ENCODE measurements at regions not wholly inside any gene's neighbourhood (a gene's known extent, or its start where the extent isn't known, plus 50 kb on each side); places are given as distances from the start of the nearest gene placed in this dataset.

DNA sequence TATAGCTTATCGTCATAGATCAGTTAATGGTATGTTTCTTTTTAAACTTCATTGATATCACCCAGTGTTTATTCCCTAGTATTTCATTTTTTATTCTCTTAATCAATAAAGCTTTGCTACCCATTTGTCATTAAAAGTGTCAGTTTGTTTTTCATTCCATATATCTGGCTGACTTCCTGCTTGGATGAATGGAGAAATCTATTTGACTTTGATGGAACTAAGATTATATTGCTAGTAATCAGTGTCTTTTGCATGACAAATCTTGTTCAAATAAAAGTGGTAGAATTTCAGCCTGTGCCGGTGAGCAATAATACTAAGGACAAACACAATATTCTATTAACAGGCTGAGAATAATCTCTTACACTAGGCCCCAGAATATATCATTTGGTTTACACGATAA lies 203.3 kb downstream of the SEC23IP start:
- H3K27ac ChIP-seq (replicated peaks) = no peak overlapping the region

DNA sequence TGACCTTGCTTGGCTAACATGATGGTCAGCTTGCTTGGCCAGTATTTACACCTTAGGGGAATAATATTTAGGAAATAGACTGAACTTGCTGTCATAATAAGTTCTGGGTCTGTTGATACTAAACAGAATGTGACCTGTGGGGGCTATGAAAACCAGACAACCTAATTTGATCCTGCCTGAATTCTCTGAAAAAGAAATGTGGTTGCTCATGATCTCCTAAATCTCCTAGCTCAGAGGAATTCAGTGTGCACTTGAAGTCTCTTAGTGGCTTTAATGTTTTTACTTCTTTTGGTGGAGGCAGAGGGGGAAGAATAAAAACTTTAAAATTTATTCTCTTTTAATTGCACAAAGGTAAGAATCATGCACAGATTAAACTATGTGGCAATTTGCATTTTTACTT lies 205.2 kb downstream of the SEC23IP start:
- Histone ChIP-seq H3K27me3 (ENCODE audit: insufficient read depth, poor library complexity, severe bottlenecking) (no peaks in the 10 kb centered on the region), H3K4me3 (replicated peaks; ENCODE audit: insufficient read depth, low read length) (no peak overlapping the region), H3K27ac (replicated peaks) (no peak overlapping the region)
- DNase-seq (ENCODE audit: low read depth in 1 of 2, low spot score in 1 of 2) = no peak
- TF ChIP-seq, protein P1, sequence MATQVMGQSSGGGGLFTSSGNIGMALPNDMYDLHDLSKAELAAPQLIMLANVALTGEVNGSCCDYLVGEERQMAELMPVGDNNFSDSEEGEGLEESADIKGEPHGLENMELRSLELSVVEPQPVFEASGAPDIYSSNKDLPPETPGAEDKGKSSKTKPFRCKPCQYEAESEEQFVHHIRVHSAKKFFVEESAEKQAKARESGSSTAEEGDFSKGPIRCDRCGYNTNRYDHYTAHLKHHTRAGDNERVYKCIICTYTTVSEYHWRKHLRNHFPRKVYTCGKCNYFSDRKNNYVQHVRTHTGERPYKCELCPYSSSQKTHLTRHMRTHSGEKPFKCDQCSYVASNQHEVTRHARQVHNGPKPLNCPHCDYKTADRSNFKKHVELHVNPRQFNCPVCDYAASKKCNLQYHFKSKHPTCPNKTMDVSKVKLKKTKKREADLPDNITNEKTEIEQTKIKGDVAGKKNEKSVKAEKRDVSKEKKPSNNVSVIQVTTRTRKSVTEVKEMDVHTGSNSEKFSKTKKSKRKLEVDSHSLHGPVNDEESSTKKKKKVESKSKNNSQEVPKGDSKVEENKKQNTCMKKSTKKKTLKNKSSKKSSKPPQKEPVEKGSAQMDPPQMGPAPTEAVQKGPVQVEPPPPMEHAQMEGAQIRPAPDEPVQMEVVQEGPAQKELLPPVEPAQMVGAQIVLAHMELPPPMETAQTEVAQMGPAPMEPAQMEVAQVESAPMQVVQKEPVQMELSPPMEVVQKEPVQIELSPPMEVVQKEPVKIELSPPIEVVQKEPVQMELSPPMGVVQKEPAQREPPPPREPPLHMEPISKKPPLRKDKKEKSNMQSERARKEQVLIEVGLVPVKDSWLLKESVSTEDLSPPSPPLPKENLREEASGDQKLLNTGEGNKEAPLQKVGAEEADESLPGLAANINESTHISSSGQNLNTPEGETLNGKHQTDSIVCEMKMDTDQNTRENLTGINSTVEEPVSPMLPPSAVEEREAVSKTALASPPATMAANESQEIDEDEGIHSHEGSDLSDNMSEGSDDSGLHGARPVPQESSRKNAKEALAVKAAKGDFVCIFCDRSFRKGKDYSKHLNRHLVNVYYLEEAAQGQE (IDR thresholded peaks at IDR 0.05; ENCODE audit: insufficient replicate concordance, low read depth) = no peak
- TF ChIP-seq POLR2AphosphoS5 (IDR thresholded peaks at IDR 0.05; ENCODE audit: low read depth) (no peak), SPI1 (IDR thresholded peaks at IDR 0.05; ENCODE audit: borderline replicate concordance, low read depth) (no peak), GABPA (IDR thresholded peaks at IDR 0.05; ENCODE audit: low read depth) (no peak)
- TF ChIP-seq, protein P2, sequence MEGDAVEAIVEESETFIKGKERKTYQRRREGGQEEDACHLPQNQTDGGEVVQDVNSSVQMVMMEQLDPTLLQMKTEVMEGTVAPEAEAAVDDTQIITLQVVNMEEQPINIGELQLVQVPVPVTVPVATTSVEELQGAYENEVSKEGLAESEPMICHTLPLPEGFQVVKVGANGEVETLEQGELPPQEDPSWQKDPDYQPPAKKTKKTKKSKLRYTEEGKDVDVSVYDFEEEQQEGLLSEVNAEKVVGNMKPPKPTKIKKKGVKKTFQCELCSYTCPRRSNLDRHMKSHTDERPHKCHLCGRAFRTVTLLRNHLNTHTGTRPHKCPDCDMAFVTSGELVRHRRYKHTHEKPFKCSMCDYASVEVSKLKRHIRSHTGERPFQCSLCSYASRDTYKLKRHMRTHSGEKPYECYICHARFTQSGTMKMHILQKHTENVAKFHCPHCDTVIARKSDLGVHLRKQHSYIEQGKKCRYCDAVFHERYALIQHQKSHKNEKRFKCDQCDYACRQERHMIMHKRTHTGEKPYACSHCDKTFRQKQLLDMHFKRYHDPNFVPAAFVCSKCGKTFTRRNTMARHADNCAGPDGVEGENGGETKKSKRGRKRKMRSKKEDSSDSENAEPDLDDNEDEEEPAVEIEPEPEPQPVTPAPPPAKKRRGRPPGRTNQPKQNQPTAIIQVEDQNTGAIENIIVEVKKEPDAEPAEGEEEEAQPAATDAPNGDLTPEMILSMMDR (IDR thresholded peaks at IDR 0.05; ENCODE audit: insufficient read depth, low read length) = no peak

More for the DNA sequence above, 203.3 kb downstream of the SEC23IP start:
- no peak for DNase-seq (ENCODE audit: low read depth in 1 of 2, low spot score in 1 of 2)
- H3K27me3 ChIP-seq (ENCODE audit: insufficient read depth, poor library complexity, severe bottlenecking) = no peaks in the 10 kb centered on the region
- TF ChIP-seq, protein P2 (IDR thresholded peaks at IDR 0.05; ENCODE audit: insufficient read depth, low read length) = no peak
- no peak for TF ChIP-seq GABPA (IDR thresholded peaks at IDR 0.05; ENCODE audit: low read depth)
- no peak for TF ChIP-seq POLR2AphosphoS5 (IDR thresholded peaks at IDR 0.05; ENCODE audit: low read depth)
- TF ChIP-seq SPI1 (IDR thresholded peaks at IDR 0.05; ENCODE audit: borderline replicate concordance, low read depth) = no peak
- TF ChIP-seq, protein P1 (IDR thresholded peaks at IDR 0.05; ENCODE audit: insufficient replicate concordance, low read depth) = no peak
- H3K4me3 ChIP-seq (replicated peaks; ENCODE audit: insufficient read depth, low read length) = no peak overlapping the region

DNA sequence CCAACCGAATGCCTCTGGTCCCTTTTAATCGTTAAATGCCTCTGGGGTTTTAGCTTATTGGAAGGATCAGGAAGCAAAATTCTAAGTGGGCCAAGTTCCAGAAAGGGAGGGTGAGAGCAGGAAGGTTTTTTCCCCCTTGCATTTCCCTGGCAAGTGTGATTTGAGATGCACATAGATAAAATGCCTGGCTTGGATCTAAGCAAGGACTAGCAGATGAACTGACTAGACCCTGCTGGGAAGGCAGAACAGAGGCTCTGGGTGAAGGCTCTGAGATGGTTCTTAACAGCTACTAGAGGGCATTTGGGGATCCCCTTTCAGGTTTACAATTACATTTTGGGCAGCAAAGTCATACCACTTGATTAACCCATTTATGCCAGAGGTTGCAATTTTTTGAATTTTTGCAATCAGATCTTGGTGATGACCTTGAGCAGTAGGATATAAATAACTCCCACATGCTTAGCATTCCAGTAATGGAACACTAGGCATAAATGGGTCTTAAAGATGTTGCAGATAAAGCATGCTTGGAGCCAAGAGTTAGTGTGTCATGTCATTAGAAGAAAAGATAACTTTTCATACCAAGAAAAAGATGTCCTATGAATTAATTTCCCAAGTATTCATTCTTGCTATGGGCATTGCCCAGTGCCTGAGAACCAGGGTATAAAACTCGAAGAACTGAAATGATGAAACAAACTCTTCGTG lies 205.9 kb downstream of the SEC23IP start:
- TF ChIP-seq, protein P2 (IDR thresholded peaks at IDR 0.05; ENCODE audit: insufficient read depth, low read length) = no peak
- TF ChIP-seq SPI1 (IDR thresholded peaks at IDR 0.05; ENCODE audit: borderline replicate concordance, low read depth) (no peak), GABPA (IDR thresholded peaks at IDR 0.05; ENCODE audit: low read depth) (no peak), POLR2AphosphoS5 (IDR thresholded peaks at IDR 0.05; ENCODE audit: low read depth) (no peak)
- TF ChIP-seq, protein P1 (IDR thresholded peaks at IDR 0.05; ENCODE audit: insufficient replicate concordance, low read depth) = no peak
- Histone ChIP-seq H3K4me3 (replicated peaks; ENCODE audit: insufficient read depth, low read length) (no peak overlapping the region), H3K27ac (replicated peaks) (no peak overlapping the region), H3K27me3 (ENCODE audit: insufficient read depth, poor library complexity, severe bottlenecking) (no peaks in the 10 kb centered on the region)
- no peak for DNase-seq (ENCODE audit: low read depth in 1 of 2, low spot score in 1 of 2)

Data from HL-60 (cell line).